HepG2 (cell line): ENCODE measurements at regions not wholly inside any gene's neighbourhood (a gene's known extent, or its start where the extent isn't known, plus 50 kb on each side); places are given as distances from the start of the nearest gene placed in this dataset.

Source experiments
- ATAC-seq: fragments of 200-7000 bp; cut with Tn5 transposase; 3 replicates; pipeline ENCODE4 v1.9.1; 2020; ENCODE audit warnings: mild to moderate bottlenecking, moderate library complexity
- BruUV-seq: library from RNA; stranded (reverse); fragments of 400-500 nt; replicated peaks from 2 replicates; lab custom pipeline; 2021; lab: Mats Ljungman, UMichigan
- CTCF ChIA-PET: fragments of 300-600 bp; formaldehyde crosslinking; extraction: SDS; loops from one replicate; lab custom pipeline; 2021; ENCODE audit warnings: low total read pairs, inconsistent platforms, low intra/inter-chr PET ratio; lab: Yijun Ruan, JAX
- POLR2A ChIA-PET: fragments of 350-600 bp; sonication (Branson Sonifier 250); formaldehyde crosslinking; loops from one replicate; lab custom pipeline; 2020; ENCODE audit warnings: antibody characterized with exemption, inconsistent platforms; lab: Yijun Ruan, JAX
- DNase-seq: peaks from one replicate; pipeline ENCODE4 v3.0.0-alpha.2; 2015; ENCODE audit warnings: low spot score
- FAIRE-seq: peaks from 3 replicates; lab custom pipeline; 2011; peaks lifted over from hg19 to GRCh38; lab: Jason Lieb, UNC
- H2AFZ ChIP-seq: one replicate; pipeline ENCODE4 v1.6.1; 2011; ENCODE audit warnings: low read length, inconsistent platforms
- H3K27ac ChIP-seq: fragments of 300-600 bp; 3 replicates; pipeline ENCODE4 v1.8.0; 2011; ENCODE audit warnings: mixed run types, mild to moderate bottlenecking, mixed read lengths, low read length, inconsistent platforms; ENCODE audit not compliant: insufficient read depth; ENCODE audit errors: extremely low read length
- H3K27me3 ChIP-seq, 2 experiments: fragments of 200-600 bp in 1 of 2; 2 replicates in 1 of 2; 3 replicates in 1 of 2; pipeline versions ENCODE4 v1.6.0 to v1.8.0; 2011; ENCODE audit warnings: low read length in 2 of 2, mild to moderate bottlenecking in 2 of 2, moderate library complexity in 2 of 2, inconsistent platforms in 1 of 2; ENCODE audit not compliant: insufficient read depth in 2 of 2, control insufficient read depth in 1 of 2
- H3K36me3 ChIP-seq, 2 experiments: fragments of 200-600 bp in 1 of 2; replicated peaks in 1 of 2; 2 replicates in 1 of 2; 3 replicates in 1 of 2; pipeline versions ENCODE4 v1.5.1 to v1.8.0; 2011; ENCODE audit warnings: low read length in 2 of 2, inconsistent platforms in 1 of 2; ENCODE audit not compliant: insufficient read depth in 2 of 2, control insufficient read depth in 1 of 2
- H3K4me1 ChIP-seq: 2 replicates; pipeline ENCODE4 v1.5.1; 2012; ENCODE audit warnings: low read length, inconsistent platforms; ENCODE audit not compliant: insufficient read depth
- H3K4me2 ChIP-seq: 2 replicates; pipeline ENCODE4 v1.6.0; 2011; ENCODE audit warnings: low read depth, low read length, inconsistent platforms
- H3K4me3 ChIP-seq, 3 experiments: fragments of 200-600 bp in 1 of 3; sonication (generic), shearing (Covaris generic) in 1 of 3; replicated peaks in 1 of 3; 2 replicates each; pipeline ENCODE4 v1.5.1; 2011 to 2016; ENCODE audit warnings: low read length in 3 of 3, inconsistent platforms in 2 of 3, low read depth in 2 of 3, mild to moderate bottlenecking in 2 of 3, control low read depth in 1 of 3, mixed read lengths in 1 of 3; ENCODE audit not compliant: insufficient read depth in 1 of 3
- H3K79me2 ChIP-seq: one replicate; pipeline ENCODE4 v1.6.1; 2011; ENCODE audit warnings: low read length, inconsistent platforms; ENCODE audit not compliant: insufficient read depth
- H3K9ac ChIP-seq: 2 replicates; pipeline ENCODE4 v1.6.0; 2011; ENCODE audit warnings: mild to moderate bottlenecking, low read depth, low read length, inconsistent platforms; ENCODE audit not compliant: insufficient read depth
- H3K9me3 ChIP-seq: 2 replicates; pipeline ENCODE4 v1.5.1; 2012; ENCODE audit warnings: mild to moderate bottlenecking, low read length
- H4K20me1 ChIP-seq: 2 replicates; pipeline ENCODE4 v1.6.0; 2011; ENCODE audit warnings: inconsistent platforms, mild to moderate bottlenecking, low read length, moderate library complexity; ENCODE audit not compliant: insufficient read depth
- ARNTL ChIP-seq: sonication (generic); formaldehyde crosslinking; IDR thresholded peaks from 2 replicates; pipeline ENCODE4 v1.4.0; 2020; ENCODE audit warnings: mild to moderate bottlenecking, missing genetic modification reagents
- ATF5 ChIP-seq: sonication (generic); formaldehyde crosslinking; IDR thresholded peaks from 2 replicates; pipeline ENCODE4 v1.4.0; 2020; ENCODE audit warnings: mild to moderate bottlenecking, low read depth, missing genetic modification reagents
- FOSL2 ChIP-seq: sonication (generic); formaldehyde crosslinking; IDR thresholded peaks from 2 replicates; pipeline ENCODE4 v1.4.0; 2020; ENCODE audit warnings: missing genetic modification reagents
- FOXA3 ChIP-seq: IDR thresholded peaks from 2 replicates; pipeline ENCODE4 v1.6.1; 2016; ENCODE audit warnings: missing genetic modification reagents, missing compliant biosample characterization
- KLF6 ChIP-seq: IDR thresholded peaks from 2 replicates; pipeline ENCODE4 v1.8.0; 2016; ENCODE audit warnings: missing biosample characterization, missing genetic modification reagents
- MIXL1 ChIP-seq: IDR thresholded peaks from 2 replicates; pipeline ENCODE4 v1.6.1; 2016
- MTF1 ChIP-seq: sonication (generic); formaldehyde crosslinking; IDR thresholded peaks from 2 replicates; pipeline ENCODE4 v1.5.0; 2020; ENCODE audit warnings: missing genetic modification reagents
- MXD3 ChIP-seq: IDR thresholded peaks from 2 replicates; pipeline ENCODE4 v1.6.1; 2016; ENCODE audit warnings: mild to moderate bottlenecking, missing biosample characterization, missing genetic modification reagents
- NRL ChIP-seq: sonication (generic); formaldehyde crosslinking; IDR thresholded peaks from 2 replicates; pipeline ENCODE4 v1.5.0; 2020; ENCODE audit warnings: missing genetic modification reagents, mild to moderate bottlenecking, moderate library complexity, borderline replicate concordance
- SSRP1 ChIP-seq: IDR thresholded peaks from 2 replicates; pipeline ENCODE4 v1.6.1; 2016; ENCODE audit warnings: control low read depth
- TBX2 ChIP-seq: sonication (generic); formaldehyde crosslinking; IDR thresholded peaks from 2 replicates; pipeline ENCODE4 v1.5.0; 2020; ENCODE audit warnings: missing genetic modification reagents, mild to moderate bottlenecking, borderline replicate concordance
- TFDP2 ChIP-seq: sonication (generic); formaldehyde crosslinking; IDR thresholded peaks from 2 replicates; pipeline ENCODE4 v1.4.0; 2020; ENCODE audit warnings: missing genetic modification reagents
- ZBTB2 ChIP-seq: sonication (generic); formaldehyde crosslinking; IDR thresholded peaks from 2 replicates; pipeline ENCODE4 v1.8.0; 2022; ENCODE audit warnings: low read depth, missing genetic modification reagents
- ZFX ChIP-seq: sonication (generic); formaldehyde crosslinking; IDR thresholded peaks from 2 replicates; pipeline ENCODE4 v1.4.0; 2020; ENCODE audit warnings: mild to moderate bottlenecking, low read depth, missing genetic modification reagents, moderate library complexity
- ZIK1 ChIP-seq: sonication (generic); formaldehyde crosslinking; IDR thresholded peaks from 2 replicates; pipeline ENCODE4 v1.5.0; 2020; ENCODE audit warnings: mild to moderate bottlenecking, low read depth, missing genetic modification reagents, borderline replicate concordance
- ZNF251 ChIP-seq: sonication (generic); formaldehyde crosslinking; IDR thresholded peaks from 2 replicates; pipeline ENCODE4 v1.9.0; 2021; ENCODE audit warnings: mild to moderate bottlenecking, missing genetic modification reagents
- ZNF512B ChIP-seq: sonication (generic); formaldehyde crosslinking; IDR thresholded peaks from 2 replicates; pipeline ENCODE4 v1.5.1; 2020; ENCODE audit warnings: missing genetic modification reagents, mild to moderate bottlenecking, borderline replicate concordance
- ZNF792 ChIP-seq: IDR thresholded peaks from 2 replicates; pipeline ENCODE4 v1.6.1; 2016
- WGBS: methylation state at CpG from one replicate; pipeline ENCODE4 v1.1.6; 2017; ENCODE audit warnings: low lambda C conversion rate; 5-methylcytosine and 5-hydroxymethylcytosine counted together
- in situ Hi-C: cut with HindIII; loops from 2 replicates; pipeline ENCODE4 v1.10.0; 2017; ENCODE audit warnings: low pct_unique_long_range_greater_than_20kb; ENCODE audit not compliant: extremely low pct_ligation_motif_present
- intact Hi-C: fragments of 100-400 bp; cut with micrococcal nuclease; formaldehyde crosslinking; loops from one replicate; pipeline ENCODE4 v1.10.0; 2022; ENCODE audit not compliant: unreplicated experiment

GRCh38 chr2:37855283-37856041, 69.6 kb upstream of the RMDN2 start:
- intact Hi-C loops, result no loop called here
- in situ Hi-C loops, result no loop called here
- ChIA-PET CTCF (no interaction called here), POLR2A (no interaction called here)
- DNase-seq, result no peak
- Histone ChIP-seq H3K27ac (no peak overlapping the region), H3K4me3 (no peak overlapping the region), H3K27me3 (peaks cover 2 to 28% of the 10 kb centered on the region in 2 experiments; a peak in 3 of 5 replicates), H2AFZ (no peak overlapping the region), H3K9me3 (no peaks in the 10 kb centered on the region), H3K4me2 (no peak overlapping the region), H3K9ac (no peak overlapping the region), H3K4me1 (no peaks in the 10 kb centered on the region), H4K20me1 (no peaks in the 10 kb centered on the region; the same call in 1 of the 2 replicates), H3K36me3 (no peaks in the 10 kb centered on the region), H3K79me2 (no peaks in the 10 kb centered on the region)
- FAIRE-seq, result no peak
- ATAC-seq, result peak; percentile 19; the same call in 2 of the 3 replicates
- WGBS, result 15% methylated on average over 12 of the region's 13 CpGs
- BruUV-seq, result no TSS peak
- TF ChIP-seq MTF1, result no peak
- no peak for TF ChIP-seq ZIK1 (CRISPR knock-in tag)
- TF ChIP-seq ZNF792, result no peak
- no peak for TF ChIP-seq ATF5
- TF ChIP-seq ZNF512B (CRISPR knock-in tag), result no peak
- no peak for TF ChIP-seq FOXA3 (CRISPR knock-in tag)
- TF ChIP-seq KLF6 (CRISPR knock-in tag), result no peak
- no peak for TF ChIP-seq NRL (CRISPR knock-in tag)
- TF ChIP-seq ZBTB2 (CRISPR knock-in tag), result no peak
- TF ChIP-seq ZNF251 (CRISPR knock-in tag), result no peak
- TF ChIP-seq MXD3 (CRISPR knock-in tag), result no peak
- no peak for TF ChIP-seq MIXL1 (CRISPR knock-in tag)
- no peak for TF ChIP-seq FOSL2 (CRISPR knock-in tag)
- no peak for TF ChIP-seq TBX2 (CRISPR knock-in tag)
- TF ChIP-seq TFDP2 (CRISPR knock-in tag), result no peak
- no peak for TF ChIP-seq ARNTL (CRISPR knock-in tag)
- TF ChIP-seq ZFX (CRISPR knock-in tag), result no peak
- no peak for TF ChIP-seq SSRP1
